Keratinocyte (primary cell): ENCODE measurements at regions not wholly inside any gene's neighbourhood (a gene's known extent, or its start where the extent isn't known, plus 50 kb on each side); places are given as distances from the start of the nearest gene placed in this dataset.

Source experiments
- EZH2 ChIP-seq: IDR thresholded peaks from one replicate; pipeline ENCODE4 v1.6.1; 2012; ENCODE audit warnings: inconsistent platforms, mild to moderate bottlenecking, low read length, moderate library complexity
- TF ChIP-seq, protein P1 (sequence below), 3 experiments: IDR thresholded peaks in 1 of 3; conservative IDR thresholded peaks in 1 of 3; optimal IDR thresholded peaks in 1 of 3; 2 replicates in 2 of 3; 3 replicates in 1 of 3; pipeline versions ENCODE3 to v1.5.1; 2011; ENCODE audit warnings: low read length in 3 of 3, mild to moderate bottlenecking in 3 of 3, moderate library complexity in 2 of 3, control low read depth in 1 of 3, inconsistent platforms in 1 of 3; ENCODE audit not compliant: insufficient read depth in 2 of 3; ENCODE audit errors: extremely low read depth in 1 of 3

DNA sequence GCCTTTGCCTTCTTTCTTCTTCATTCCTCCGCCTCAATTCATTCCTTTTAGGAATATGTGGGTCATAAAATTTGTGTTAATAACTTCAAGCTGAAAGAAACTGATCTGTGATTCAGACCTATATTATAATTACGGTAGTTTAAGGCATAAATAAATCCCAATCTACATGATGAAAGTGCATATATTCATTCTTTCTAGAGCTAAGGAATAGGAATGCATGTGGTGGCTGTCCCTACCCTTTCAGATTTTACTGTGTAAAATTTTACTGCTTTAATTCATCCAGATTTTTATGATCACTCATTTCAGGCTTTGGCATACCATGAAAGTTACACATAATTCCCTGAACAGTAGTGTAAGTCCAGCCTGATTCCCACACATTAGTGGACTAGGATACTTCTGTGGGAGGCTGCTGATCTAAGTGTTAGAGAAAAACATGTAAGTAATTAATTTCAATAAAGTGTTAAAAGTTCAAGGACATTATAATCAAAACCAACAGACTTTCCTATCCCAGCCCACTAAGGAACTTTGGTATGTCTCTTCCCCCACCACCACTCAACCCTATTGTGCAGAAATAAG lies 83.1 kb downstream of the HINT1 start:
- TF ChIP-seq, protein P1, sequence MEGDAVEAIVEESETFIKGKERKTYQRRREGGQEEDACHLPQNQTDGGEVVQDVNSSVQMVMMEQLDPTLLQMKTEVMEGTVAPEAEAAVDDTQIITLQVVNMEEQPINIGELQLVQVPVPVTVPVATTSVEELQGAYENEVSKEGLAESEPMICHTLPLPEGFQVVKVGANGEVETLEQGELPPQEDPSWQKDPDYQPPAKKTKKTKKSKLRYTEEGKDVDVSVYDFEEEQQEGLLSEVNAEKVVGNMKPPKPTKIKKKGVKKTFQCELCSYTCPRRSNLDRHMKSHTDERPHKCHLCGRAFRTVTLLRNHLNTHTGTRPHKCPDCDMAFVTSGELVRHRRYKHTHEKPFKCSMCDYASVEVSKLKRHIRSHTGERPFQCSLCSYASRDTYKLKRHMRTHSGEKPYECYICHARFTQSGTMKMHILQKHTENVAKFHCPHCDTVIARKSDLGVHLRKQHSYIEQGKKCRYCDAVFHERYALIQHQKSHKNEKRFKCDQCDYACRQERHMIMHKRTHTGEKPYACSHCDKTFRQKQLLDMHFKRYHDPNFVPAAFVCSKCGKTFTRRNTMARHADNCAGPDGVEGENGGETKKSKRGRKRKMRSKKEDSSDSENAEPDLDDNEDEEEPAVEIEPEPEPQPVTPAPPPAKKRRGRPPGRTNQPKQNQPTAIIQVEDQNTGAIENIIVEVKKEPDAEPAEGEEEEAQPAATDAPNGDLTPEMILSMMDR (optimal IDR thresholded peaks at IDR 0.05 in 1 of 3, IDR thresholded peaks at IDR 0.05 in 1 of 3, conservative IDR thresholded peaks at IDR 0.05 in 1 of 3; ENCODE audit: extremely low read depth in 1 of 3, insufficient read depth in 2 of 3, low read length in 3 of 3), result no peak
- no peak for TF ChIP-seq EZH2
